Activated T-helper 9 cell treated with anti-CD3 and anti-CD28 coated beads, Interleukin-2, amount 50 U/mL, for 16 hours (primary cell): ENCODE measurements at regions not wholly inside any gene's neighbourhood (a gene's known extent, or its start where the extent isn't known, plus 50 kb on each side); places are given as distances from the start of the nearest gene placed in this dataset.

Source experiments
- DNase-seq: peaks from one replicate; pipeline ENCODE4 v3.0.0-alpha.2; 2020; ENCODE audit warnings: low read depth

GRCh38 chr1:195550071-195550862 is 1058.0 kb downstream of the KCNT2 start:
- DNase-seq = no peak

GRCh38 chr1:195530961-195531360 is 1077.3 kb downstream of the KCNT2 start:
- DNase-seq = no peak

- DNase-seq = no peak
Measured at GRCh38 chr1:195529881-195530280, 1078.4 kb downstream of the KCNT2 start.

- DNase-seq = no peak
Measured at GRCh38 chr1:195520757-195521156, 1087.5 kb downstream of the KCNT2 start.

GRCh38 chr1:195516036-195516435 is 1092.2 kb downstream of the KCNT2 start:
- DNase-seq = no peak

GRCh38 chr1:195511501-195511900 is 1096.7 kb downstream of the KCNT2 start:
- DNase-seq = no peak

GRCh38 chr1:195501118-195501517 is 1107.1 kb downstream of the KCNT2 start:
- DNase-seq = no peak

GRCh38 chr1:195495720-195496635 is 1112.3 kb downstream of the KCNT2 start:
- no peak for DNase-seq

- DNase-seq = no peak
Measured at GRCh38 chr1:195482137-195482536, 1126.1 kb downstream of the KCNT2 start.

- DNase-seq = no peak
Measured at GRCh38 chr1:195481293-195481692, 1126.9 kb downstream of the KCNT2 start.

GRCh38 chr1:195475568-195475967 is 1132.7 kb downstream of the KCNT2 start:
- no peak for DNase-seq

GRCh38 chr1:195472291-195472690 is 1135.9 kb downstream of the KCNT2 start:
- no peak for DNase-seq

GRCh38 chr1:195466639-195467038 is 1141.6 kb downstream of the KCNT2 start:
- DNase-seq = no peak

- DNase-seq = no peak
Measured at GRCh38 chr1:195462646-195463045, 1145.6 kb downstream of the KCNT2 start.

- DNase-seq = no peak
Measured at GRCh38 chr1:195462152-195462551, 1146.1 kb downstream of the KCNT2 start.

- no peak for DNase-seq
Measured at GRCh38 chr1:195458365-195458764, 1149.9 kb downstream of the KCNT2 start.

- no peak for DNase-seq
Measured at GRCh38 chr1:195450794-195451193, 1157.4 kb downstream of the KCNT2 start.

- no peak for DNase-seq
Measured at GRCh38 chr1:195439661-195440060, 1168.6 kb downstream of the KCNT2 start.

- DNase-seq = no peak
Measured at GRCh38 chr1:195434566-195435203, 1173.6 kb downstream of the KCNT2 start.

GRCh38 chr1:195430826-195431225 is 1177.4 kb downstream of the KCNT2 start:
- no peak for DNase-seq

- DNase-seq = no peak
Measured at GRCh38 chr1:195428927-195429326, 1179.3 kb downstream of the KCNT2 start.

- DNase-seq = no peak
Measured at GRCh38 chr1:195415584-195415983, 1192.7 kb downstream of the KCNT2 start.

- no peak for DNase-seq
Measured at GRCh38 chr1:195394567-195394966, 1213.7 kb downstream of the KCNT2 start.
